D341Med (cell line): ENCODE measurements at regions not wholly inside any gene's neighbourhood (a gene's known extent, or its start where the extent isn't known, plus 50 kb on each side); places are given as distances from the start of the nearest gene placed in this dataset.
"Not testable (repeated sequence)": the region's sequence is repeated elsewhere in the genome, so short reads cannot be mapped to it uniquely, and the experiment has no call there.

Source experiments
- DNase-seq: peaks from one replicate; pipeline ENCODE4 v3.0.0; 2012; ENCODE audit warnings: low spot score

DNA sequence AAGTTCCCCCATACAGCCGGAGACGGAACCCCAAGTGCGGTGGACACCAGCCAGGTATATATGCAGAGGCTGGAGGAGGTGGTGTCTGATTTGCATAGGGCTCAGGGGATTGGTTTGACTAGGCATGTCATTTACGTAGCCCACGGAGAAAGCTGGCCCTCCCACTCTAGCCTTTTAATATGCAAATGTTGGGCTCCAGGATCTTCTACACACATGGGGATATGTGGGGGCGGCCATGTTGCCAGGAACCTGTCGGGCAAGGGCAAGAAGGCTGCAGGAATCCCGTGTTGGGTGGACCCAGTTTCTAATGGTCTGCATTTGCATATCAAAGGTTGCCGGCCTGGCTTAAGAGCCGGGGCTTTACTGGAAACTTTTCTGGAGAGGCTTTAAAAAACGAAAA, 57.4 kb downstream of the FTHL17 start:
- not testable (repeated sequence) for DNase-seq

DNA sequence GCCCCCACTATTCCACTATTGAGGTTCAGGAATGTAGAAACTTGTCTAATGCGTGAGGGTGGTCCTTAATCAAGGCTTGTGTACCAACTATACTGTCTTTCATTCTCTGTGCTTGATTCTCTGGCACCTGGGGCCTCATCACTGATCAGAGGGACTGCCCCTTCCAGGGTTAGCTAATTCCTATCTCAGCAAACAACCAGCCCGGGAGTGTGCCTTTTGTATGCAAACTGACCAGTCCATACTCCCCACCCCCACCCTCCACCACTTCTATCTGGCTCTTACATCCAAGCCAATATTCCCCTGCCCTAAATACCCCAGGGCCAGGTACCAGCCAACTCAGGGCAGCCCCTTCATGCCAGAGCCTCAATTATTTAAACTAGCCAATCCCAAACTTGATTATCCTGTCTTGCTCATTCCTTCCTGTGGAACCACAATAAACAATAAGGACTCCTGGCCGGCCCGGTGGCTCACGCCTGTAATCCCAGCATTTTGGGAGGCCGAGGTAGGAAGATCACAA, 59.3 kb downstream of the FTHL17 start:
- DNase-seq = no peak

DNA sequence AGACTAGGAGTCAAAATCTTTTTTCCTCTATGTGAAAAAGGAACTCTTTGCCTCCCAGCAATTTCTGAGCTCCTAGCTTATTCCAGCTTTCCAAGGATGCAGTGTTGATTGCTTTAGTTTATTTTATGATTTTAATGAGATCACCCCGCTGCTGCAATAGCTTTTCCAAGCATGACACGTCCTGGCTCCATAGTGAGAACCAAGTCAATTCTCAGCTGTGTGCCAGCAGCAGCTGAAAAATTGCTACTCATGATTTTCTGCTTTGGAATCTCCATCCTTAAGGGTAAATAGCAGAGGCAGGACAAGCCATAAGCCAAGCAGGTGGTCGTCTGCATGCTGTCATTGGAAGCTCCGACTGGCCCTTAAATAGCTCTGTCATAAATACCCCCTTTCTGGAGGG, 64.5 kb downstream of the FTHL17 start:
- DNase-seq = no peak

DNA sequence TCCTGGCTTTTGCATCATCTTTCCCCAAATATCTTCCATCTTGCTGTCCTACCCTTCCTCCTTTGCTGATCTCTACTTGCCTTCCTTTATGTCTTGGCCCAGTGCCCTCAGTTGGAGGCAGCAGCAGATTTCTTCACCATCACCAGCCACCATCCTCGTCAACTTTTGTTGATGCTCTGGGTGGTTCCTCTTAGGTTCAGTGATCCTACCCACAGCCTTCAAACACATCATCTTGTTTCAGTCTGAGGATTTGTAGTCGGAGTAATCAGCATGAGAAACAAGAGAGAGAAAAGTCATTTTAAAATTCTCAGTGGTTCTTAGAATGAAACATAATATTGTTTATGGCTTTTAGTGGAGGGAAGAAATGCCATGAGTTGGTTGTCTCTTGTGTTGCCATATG, 65.8 kb downstream of the FTHL17 start:
- no peak for DNase-seq

DNA sequence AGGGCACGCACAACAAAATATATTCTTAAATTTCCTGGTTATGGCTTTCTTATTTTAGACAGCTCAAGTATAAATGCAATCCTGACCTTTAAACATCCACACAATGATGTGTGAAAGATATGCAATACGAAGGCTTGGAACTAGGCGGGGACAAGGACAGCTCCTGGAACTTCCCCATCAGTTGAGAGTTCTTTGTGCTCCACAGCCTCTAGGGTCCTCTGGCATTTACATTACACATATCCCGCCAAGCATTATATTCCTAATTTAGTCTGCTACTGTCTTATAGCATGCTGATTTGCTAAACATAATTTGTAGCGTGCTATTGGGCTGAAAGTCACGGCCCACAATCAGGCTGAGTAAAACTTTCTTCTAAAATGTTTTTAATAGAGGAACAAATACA, 74.4 kb downstream of the FTHL17 start:
- no peak for DNase-seq

DNA sequence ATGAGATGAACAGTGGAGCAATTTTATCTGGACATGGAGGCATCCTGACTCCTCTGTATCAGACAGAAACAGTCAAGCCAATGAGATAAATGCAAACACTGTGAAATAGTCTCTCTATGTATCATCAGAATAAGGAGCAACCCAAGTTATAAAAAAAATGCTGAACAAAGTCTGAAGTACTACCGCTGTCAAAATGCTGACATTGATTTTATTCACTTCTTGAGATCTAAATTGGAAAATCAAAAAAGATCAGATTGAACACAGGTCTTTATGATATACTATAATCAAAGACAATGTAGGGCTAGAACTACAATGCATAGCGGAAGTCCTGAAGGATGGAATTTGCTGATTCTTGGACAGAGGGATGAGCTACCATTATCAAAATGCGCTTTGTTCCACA, 76.1 kb downstream of the FTHL17 start:
- DNase-seq = no peak

DNA sequence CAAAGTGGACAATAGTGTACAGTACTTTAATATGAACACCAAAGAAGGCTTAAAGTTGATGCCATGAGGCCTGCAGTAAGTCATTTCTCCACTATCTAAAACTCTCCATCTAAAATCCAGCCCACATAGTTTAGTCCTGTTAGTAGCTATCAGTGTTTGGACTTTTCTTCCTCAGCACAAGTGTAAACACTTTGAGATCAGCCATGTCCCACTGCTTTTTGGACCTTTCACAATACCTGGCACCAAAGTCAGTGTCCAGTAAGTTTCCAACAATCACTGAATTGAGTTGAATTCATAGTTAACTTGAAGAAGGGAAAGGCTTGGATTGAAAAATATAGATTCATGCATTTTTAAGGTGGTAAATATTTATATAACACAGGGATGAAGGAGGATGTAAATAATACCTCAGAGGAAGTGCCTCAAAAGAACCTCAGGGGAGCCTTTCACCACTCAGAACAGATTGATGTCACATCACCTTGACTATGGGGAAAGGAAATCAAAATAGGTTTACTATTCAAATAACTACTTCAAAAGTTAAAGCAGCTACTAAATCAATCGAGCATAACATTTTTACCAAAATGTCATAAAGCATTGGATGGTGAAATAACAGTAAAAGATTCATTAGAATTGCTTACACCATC, 76.7 kb downstream of the FTHL17 start:
- no peak for DNase-seq

DNA sequence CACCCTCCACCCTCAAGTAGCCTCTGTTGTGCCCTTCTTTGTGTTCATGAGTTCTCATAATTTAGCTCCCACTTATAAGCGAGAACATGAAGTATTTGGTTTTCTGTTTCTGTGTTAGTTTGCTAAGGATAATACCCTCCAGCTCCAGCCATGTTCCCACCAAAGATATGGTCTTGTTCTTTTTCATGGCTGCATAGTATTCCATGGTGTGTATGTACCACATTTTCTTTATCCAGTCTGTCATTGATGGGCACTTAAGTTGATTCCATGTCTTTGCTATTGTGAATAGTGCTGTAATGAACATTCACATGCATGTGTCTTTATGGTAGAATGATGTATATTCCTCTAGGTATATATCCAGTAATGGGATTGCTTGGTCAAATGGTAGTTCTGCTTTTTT, 77.8 kb downstream of the FTHL17 start:
- not testable (repeated sequence) for DNase-seq

DNA sequence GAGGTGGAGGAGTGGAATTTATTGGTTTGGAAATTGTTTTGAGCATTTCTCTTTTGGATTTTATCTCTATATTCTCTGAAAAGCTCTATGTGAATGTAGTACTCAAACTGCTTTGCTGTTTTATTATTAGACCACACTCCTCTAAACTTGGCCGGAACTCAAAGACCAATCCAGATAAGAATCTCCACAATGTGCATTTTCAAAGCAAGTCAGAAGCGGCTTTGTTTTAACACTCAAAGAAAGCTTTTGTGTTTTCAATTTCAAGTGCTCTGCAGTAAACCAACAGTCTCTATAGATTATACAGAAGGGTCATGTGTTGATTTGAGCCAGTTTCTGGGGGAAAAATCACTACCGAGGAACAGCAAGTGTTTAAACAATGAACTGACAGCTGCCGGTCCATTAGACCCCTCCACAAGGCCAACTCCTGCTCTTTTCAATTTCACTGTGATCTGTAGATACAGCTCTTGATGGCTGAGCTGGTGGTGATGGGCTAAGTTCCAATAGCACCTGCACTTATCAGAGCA, 79.4 kb downstream of the FTHL17 start:
- no peak for DNase-seq

DNA sequence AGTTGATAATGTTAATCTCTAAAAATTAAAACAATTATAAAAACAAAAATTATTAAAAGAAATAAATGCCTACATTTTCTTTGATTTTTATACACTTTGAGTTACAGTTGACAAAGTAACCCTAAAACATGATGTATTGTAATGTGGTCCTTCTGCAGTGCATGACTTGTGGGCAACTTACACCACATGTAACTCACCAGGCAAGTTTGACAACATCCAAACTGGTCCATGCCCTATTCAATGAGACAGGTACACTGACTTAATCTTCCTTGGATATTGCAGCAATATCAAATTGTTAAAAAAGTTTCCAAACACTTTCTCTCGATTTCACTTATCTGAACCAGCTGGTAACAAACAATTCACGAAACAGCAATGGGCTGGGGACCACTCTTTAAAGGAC, 81.5 kb downstream of the FTHL17 start:
- no peak for DNase-seq

DNA sequence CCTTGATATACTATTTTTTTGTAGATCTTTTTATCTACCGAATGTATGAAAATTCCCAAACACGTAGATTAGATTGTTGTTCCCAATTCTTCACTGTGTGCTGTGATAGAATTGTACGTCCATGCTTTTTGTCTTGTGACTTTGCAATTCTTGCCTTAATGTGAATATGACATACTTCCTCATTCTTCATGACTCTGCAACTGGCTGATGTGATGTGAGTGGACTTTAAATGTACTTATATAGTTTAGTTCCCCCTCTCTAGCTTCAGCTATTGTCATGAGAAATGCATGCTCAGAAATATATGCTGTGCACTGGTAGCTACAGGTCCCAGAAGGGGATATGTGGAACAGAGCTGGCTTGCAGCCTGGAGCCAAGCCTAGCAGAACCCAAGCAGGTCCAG, 89.4 kb downstream of the FTHL17 start:
- DNase-seq = no peak

DNA sequence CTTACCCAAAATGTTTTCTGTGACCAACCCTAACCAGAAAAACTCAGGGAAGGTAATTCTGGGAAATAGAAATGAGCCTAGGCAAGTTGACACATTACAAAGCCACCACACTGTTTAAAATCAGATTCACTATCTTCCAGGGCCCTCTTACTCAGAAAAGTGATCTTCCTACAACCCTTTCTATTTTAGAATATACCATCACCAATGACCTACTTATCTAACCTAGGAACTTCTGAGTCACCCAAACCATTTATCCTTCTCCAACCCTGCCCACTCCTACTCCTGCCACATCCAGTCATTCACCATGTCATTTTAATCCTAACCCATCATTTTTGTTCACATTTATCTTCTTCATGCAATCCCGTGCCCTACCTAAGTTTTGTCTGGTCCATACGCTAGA, 89.9 kb downstream of the FTHL17 start:
- no peak for DNase-seq

DNA sequence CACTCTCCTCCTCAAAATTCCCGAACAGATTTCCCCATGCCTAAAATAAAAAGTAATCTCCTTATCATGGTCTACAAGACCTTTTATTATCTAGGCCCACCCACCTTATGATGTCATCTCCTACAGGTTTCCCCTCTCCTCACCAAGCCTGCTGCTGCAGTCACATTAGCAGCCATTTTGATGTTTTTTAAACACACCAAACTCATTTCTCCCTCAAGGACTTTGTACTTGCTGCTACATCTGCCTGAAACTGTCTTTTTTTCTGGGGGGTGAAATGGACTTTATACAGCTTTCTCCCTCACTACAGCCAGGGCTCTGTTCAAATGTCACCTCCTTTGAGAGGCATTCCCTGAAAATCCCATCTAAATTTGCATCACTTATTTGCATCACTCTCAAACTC, 90.2 kb upstream of the TAB3 start:
- no peak for DNase-seq

DNA sequence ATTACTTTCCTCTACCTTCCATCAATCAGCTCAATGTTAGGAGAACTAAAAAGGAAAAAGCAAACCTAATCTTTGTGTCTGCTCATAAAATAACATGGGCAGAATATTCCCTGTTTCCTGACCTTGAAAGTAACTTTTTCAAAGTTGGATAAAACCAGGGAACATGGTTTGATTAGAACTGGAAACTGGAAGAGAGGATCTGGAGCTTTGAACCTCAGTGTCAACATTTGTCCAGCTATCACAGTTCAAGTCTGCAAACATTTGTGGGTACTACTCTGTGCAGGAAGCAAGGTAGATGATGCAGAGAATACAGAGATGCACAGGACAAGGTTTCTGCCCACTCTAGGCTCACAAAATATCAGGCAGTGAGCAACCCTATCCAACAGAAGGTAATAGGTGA, 86.4 kb upstream of the TAB3 start:
- no peak for DNase-seq

DNA sequence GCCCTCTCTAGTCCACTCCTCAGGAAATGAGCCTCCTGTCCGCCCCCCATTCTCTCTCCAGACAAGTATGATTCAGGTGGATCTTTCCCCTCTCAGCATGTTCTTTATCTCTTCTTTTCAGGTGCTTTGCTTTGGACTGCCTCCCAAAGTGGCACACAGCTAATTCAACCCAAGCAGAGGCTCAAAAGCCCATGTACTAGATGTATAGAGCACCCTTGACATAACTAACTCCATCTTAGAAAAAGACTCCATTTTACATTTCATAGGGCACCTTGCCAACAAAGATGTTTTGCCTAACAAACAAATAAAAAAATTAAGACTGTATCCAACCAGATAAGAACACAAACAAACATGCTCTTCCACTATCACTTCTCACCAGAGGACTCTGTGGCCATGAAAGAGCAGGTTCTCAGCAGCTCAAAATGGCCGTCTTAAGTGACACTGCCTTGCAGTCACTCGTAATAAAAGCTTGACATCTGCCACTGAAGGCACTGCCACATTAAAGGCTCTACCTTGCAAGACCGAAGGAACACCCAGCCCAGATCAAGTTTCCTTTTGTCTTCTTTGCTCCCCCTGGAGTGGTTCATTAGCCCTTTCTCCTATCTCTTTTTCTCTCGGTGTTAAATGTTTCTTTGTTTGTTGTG, 84.9 kb upstream of the TAB3 start:
- DNase-seq = no peak

DNA sequence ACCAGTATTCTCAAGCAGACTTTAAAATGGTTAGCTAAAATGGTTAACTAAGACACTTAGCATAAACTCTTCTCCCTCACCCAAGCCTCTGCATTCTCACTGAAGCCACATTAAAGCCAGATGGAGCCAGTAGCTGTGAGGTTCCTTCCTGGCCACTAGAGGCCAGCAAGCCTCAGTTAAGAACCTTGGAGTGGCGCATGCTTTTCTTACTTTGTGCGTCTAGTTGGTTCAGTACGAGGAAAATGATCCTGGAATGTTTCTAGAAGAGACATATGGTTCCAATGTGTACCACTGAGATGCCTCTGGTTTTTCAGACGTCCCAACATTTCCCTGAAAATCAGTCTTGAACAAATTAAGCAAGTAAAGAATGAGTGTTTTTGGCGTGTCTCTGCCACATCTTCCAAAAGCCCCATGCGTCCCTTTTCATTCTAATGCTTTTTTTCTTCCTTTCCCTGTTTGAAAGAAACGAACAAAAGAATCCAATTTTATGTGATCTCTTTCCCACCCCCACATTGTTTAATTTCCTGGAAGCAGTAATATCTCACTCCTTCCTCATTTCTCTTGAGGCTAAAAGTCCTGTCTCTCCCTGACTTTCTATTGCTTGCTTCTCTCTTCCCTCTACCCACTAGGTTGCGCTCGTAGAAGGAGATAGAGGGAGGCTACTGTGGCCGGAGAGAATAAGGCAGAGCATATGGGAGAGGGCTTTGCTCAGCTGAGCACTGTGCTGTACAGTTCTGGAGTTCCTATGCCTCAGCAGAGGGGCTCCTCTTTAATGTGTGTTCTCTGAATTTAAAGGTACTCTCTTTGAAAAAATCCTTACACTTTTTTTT, 82.9 kb upstream of the TAB3 start:
- DNase-seq = peak; percentile 53

DNA sequence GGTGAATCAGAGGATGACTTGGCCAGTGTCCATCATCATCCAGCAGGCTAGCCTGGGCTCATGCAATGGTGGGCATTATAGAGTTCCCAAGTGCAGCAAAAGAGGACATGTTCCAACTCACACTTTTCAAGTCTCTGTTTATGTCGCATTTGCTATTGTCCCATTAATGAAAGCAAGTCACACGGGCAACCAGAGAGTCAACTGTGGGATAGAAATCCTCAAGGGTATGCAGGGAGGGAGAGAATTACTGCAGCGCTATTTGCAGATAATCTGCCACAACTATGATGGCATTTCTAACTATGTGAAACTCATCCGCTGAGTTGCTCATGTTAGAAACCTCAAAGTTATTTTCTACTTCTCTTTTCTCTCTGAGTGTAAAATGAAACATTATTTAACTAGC, 78.5 kb upstream of the TAB3 start:
- DNase-seq = no peak

DNA sequence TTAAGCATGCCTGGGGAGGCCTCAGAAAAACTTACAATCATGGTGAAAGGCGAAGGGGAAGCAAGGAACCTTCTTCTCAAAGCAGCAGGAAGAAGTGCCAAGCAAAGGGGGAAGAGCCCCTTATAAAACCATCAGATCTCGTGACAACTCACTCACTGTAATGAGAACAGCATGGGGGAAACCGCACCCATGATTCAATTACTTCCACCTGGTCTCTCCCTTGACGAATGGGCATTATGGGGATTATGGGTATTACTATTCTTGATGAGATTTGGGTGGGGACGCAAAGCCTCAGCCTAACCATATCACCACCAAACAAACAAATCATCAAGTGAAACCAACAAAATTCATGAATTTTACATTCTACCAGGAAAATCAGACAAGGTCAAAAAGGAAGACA, 76.7 kb upstream of the TAB3 start:
- DNase-seq = no peak

DNA sequence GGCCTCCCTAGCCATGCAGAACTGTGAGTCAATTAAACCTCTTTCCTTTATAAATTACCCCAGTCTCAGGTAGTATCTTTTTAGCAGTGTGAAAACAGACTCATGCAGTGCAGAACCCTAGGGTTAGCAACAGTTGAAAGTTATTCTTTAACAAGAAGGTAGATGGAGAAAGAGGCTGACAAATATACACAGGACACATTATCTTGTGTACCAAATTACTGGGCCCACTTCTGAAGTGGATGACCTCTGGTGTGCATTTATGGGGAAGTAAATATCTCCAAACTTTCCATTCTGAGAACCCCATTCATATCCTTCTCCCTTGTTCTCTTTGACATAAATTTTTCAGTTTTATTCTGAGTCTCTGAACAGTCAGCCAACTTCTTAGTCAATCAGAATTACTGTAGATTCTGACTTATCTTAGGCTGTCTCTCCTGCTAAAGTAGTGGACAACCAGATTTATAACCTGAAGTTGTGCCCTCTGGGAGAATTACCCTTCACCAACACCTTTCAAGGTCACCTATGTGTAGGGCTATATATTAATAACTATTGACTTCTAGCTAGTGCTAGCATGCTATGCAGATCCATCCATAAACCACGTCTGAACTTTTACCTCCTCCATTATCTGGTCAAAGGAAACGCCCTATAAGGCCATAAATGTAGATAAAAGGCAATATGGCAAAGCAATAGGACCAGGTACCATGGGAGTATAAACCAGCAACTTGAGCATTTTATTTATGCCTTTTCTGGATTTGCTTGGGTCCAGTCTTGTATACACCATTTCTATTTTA, 72.5 kb upstream of the TAB3 start:
- no peak for DNase-seq

DNA sequence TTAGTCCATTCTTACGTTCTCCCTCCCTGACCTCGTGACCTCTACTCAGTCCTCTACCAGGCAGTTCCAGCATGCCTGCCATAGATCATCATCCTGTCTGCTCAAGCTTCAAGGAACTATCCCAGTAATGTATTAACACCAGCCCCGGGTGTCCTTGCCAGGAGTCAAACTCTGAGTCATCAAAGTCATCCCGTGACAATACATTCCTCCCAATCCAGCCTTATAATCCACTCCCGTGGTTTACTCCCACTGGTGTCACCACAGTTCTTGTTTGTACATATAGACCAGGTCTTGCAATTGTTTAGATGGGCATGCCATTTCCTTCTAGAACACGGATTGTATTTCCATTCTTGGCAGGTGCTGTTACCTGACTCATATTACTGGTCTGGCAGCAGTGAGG, 68.7 kb upstream of the TAB3 start:
- no peak for DNase-seq

DNA sequence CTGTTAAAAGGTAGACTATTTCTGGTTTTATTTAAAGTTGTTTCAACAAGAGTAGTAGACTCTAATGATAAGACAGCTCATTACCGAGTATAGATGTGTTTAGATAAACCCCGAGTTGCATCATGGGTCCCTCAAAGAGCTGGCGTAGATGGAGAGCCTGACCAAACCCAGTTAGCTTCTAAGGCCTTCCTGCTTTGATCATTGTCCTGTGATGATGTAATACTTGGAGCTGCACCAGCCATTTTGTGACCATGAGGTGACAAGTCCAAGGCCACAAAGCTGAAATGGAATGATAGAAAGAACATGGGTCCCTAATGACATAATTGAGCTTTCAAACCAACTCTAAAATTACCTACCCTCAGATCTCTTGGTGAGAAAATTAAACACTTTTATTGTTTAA, 66.6 kb upstream of the TAB3 start:
- DNase-seq = no peak

DNA sequence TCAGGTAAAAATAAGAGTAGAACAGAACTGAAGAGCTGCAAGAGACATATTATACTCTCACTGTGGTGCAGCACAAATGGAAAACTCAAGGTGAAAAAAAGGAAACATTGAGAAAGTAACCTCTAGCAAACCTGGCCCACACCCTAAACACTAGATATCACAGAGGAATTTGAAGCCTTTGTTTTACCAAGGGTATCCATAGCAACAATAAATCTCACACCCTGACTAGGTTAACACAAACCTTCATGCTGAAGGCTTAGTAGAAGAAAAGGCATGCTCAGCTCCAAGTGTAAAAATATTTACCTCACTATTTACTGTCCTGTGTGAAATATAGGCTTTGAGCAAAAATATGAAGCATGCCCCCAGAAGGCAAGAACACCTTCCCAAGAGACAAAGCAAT, 61.9 kb upstream of the TAB3 start:
- DNase-seq = no peak
